Neural progenitor cell (in vitro differentiated cells): ENCODE measurements at regions not wholly inside any gene's neighbourhood (a gene's known extent, or its start where the extent isn't known, plus 50 kb on each side); places are given as distances from the start of the nearest gene placed in this dataset.

Experiments
- DNase-seq: peaks from one replicate; pipeline ENCODE4 v3.0.0-alpha.2; 2016; ENCODE audit warnings: low spot score
- H2AFZ ChIP-seq: fragments of 200-600 bp; sonication (generic); replicated peaks from 2 replicates; pipeline ENCODE4 v1.6.1; 2016; ENCODE audit warnings: antibody characterized with exemption
- H3F3A ChIP-seq: fragments of 200-600 bp; sonication (generic); 2 replicates; pipeline ENCODE4 v1.6.1; 2016; ENCODE audit warnings: antibody characterized with exemption, low read depth
- H3K27ac ChIP-seq: fragments of 200-600 bp; sonication (generic); 2 replicates; pipeline ENCODE4 v1.5.1; 2016; ENCODE audit warnings: mild to moderate bottlenecking
- H3K27me3 ChIP-seq: fragments of 200-600 bp; sonication (generic); 2 replicates; pipeline ENCODE4 v1.6.1; 2016; ENCODE audit warnings: mild to moderate bottlenecking, moderate library complexity
- H3K36me3 ChIP-seq: fragments of 200-600 bp; sonication (generic); 2 replicates; pipeline ENCODE4 v1.5.1; 2016
- H3K4me1 ChIP-seq: fragments of 200-600 bp; sonication (generic); 2 replicates; pipeline ENCODE4 v1.6.1; 2016; ENCODE audit warnings: mixed run types
- H3K4me2 ChIP-seq: fragments of 200-600 bp; sonication (generic); 2 replicates; pipeline ENCODE4 v1.6.1; 2016
- H3K4me3 ChIP-seq: fragments of 200-600 bp; sonication (generic); 2 replicates; pipeline ENCODE4 v1.5.1; 2016
- H3K79me2 ChIP-seq: fragments of 200-600 bp; sonication (generic); 2 replicates; pipeline ENCODE4 v1.6.1; 2016; ENCODE audit warnings: low read depth
- H3K9ac ChIP-seq: fragments of 200-600 bp; sonication (generic); 2 replicates; pipeline ENCODE4 v1.6.1; 2016
- H3K9me3 ChIP-seq: fragments of 200-600 bp; sonication (generic); 2 replicates; pipeline ENCODE4 v1.5.1; 2016; ENCODE audit warnings: low read depth
- H4K20me1 ChIP-seq: fragments of 200-600 bp; sonication (generic); 2 replicates; pipeline ENCODE4 v1.6.1; 2016; ENCODE audit warnings: low read depth
- H3K27ac Mint-ChIP-seq: 3 replicates; pipeline ENCODE4 v1.8.0; 2021; ENCODE audit warnings: mixed read lengths
- H3K27me3 Mint-ChIP-seq: 2 replicates; pipeline ENCODE4 v1.8.0; 2022; ENCODE audit warnings: low read depth, mild to moderate bottlenecking, inconsistent platforms, moderate library complexity, mixed read lengths; ENCODE audit not compliant: insufficient read depth
- H3K36me3 Mint-ChIP-seq: 3 replicates; pipeline ENCODE4 v1.8.0; 2021; ENCODE audit warnings: mixed read lengths
- H3K4me1 Mint-ChIP-seq: 3 replicates; pipeline ENCODE4 v1.8.0; 2021; ENCODE audit warnings: mixed read lengths
- H3K4me3 Mint-ChIP-seq: 3 replicates; pipeline ENCODE4 v1.8.0; 2021; ENCODE audit warnings: mild to moderate bottlenecking, moderate library complexity, mixed read lengths
- H3K9me3 Mint-ChIP-seq: 3 replicates; pipeline ENCODE4 v1.8.0; 2020; ENCODE audit warnings: mixed read lengths
- CTCF ChIP-seq: fragments of 200-600 bp; sonication (generic); IDR thresholded peaks from 2 replicates; pipeline ENCODE4 v1.5.1; 2017; ENCODE audit warnings: antibody characterized with exemption, mild to moderate bottlenecking
- EZH2 ChIP-seq: fragments of 200-600 bp; sonication (generic); IDR thresholded peaks from 2 replicates; pipeline ENCODE4 v1.6.1; 2017; ENCODE audit warnings: antibody characterized with exemption, mild to moderate bottlenecking, moderate library complexity
- EZH2phosphoT487 ChIP-seq: fragments of 200-600 bp; sonication (generic); IDR thresholded peaks from 2 replicates; pipeline ENCODE4 v1.6.1; 2017; ENCODE audit warnings: antibody characterized with exemption

DNA sequence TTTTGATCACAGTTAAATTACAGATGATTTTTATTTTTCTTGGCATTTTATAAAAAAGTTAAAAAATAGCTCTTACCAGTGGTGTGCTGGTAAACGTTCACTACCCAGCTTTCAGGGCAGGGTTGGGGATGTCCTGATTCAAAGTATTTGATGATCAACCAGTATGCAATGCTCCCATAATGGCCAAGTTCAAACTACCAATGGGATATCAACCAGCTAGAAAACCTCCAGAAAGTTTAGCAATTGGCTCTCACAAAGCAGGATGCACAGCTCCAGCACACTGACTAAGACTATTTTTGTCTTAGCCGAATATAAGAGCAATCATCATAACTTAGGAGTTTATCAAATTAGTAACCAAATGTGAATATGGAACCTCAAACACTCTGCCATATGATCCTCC, 108.0 kb upstream of the PDE5A start:
- no peaks in the 10 kb centered on the region for H3K4me1 ChIP-seq
- H3K27ac ChIP-seq = no peak overlapping the region

DNA sequence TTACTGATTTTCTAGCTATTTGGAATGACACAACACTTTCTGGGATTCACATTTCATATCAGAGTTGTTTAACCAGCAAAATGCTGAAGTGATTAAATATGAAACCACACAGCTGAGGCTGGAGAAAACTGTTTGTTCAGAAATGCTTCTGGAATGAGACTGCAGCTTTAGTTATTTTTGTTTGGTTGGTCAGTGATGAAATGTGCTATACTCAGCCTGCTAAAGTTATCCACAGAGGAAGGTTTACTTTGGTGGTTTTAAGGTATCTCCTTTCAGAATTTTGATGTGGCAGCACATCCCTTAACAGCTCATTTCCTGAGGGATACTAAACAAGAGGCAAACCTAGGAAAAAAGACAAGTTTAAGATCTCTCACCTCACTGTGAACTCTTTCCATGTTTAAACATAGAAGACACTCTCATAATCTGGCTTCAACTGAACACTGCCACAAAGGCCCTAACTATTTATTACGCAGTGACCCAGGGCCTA, 106.6 kb upstream of the PDE5A start:
- Histone ChIP-seq H4K20me1 (no peaks in the 10 kb centered on the region), H3K36me3 (no peaks in the 10 kb centered on the region), H3K4me2 (no peak overlapping the region), H3K9ac (no peak overlapping the region), H3K4me1 (no peaks in the 10 kb centered on the region), H3K27me3 (no peaks in the 10 kb centered on the region), H2AFZ (no peak overlapping the region), H3K79me2 (no peaks in the 10 kb centered on the region), H3K9me3 (no peaks in the 10 kb centered on the region), H3K27ac (no peak overlapping the region), H3K4me3 (no peak overlapping the region), H3F3A (no peaks in the 10 kb centered on the region)
- H3K9me3 Mint-ChIP-seq = no peaks in the 10 kb centered on the region
- H3K4me1 Mint-ChIP-seq = peaks cover 8% of the 10 kb centered on the region
- no peak overlapping the region for H3K27ac Mint-ChIP-seq
- peaks cover under 1% of the 10 kb centered on the region for H3K27me3 Mint-ChIP-seq
- TF ChIP-seq EZH2phosphoT487 (no peak), CTCF (no peak), EZH2 (no peak)
- no peaks in the 10 kb centered on the region for H3K36me3 Mint-ChIP-seq
- no peak overlapping the region for H3K4me3 Mint-ChIP-seq
- DNase-seq = no peak

More for the DNA sequence above, 108.0 kb upstream of the PDE5A start:
- H3K4me3 Mint-ChIP-seq = no peak overlapping the region
- H3K36me3 Mint-ChIP-seq = no peaks in the 10 kb centered on the region
- no peaks in the 10 kb centered on the region for H3K9me3 Mint-ChIP-seq
- DNase-seq = no peak
- H3K9ac ChIP-seq = no peak overlapping the region
- H3K4me1 Mint-ChIP-seq = peaks cover 8% of the 10 kb centered on the region
- H3K9me3 ChIP-seq = no peaks in the 10 kb centered on the region
- H3K27me3 Mint-ChIP-seq = peaks cover 2% of the 10 kb centered on the region
- H3K4me2 ChIP-seq = no peak overlapping the region
- no peak overlapping the region for H2AFZ ChIP-seq
- no peak overlapping the region for H3K27ac Mint-ChIP-seq
- H3K36me3 ChIP-seq = no peaks in the 10 kb centered on the region
- H3K79me2 ChIP-seq = no peaks in the 10 kb centered on the region
- TF ChIP-seq CTCF = no peak
- TF ChIP-seq EZH2phosphoT487 = no peak
- TF ChIP-seq EZH2 = no peak
- H3F3A ChIP-seq = no peaks in the 10 kb centered on the region
- H3K4me3 ChIP-seq = no peak overlapping the region
- no peaks in the 10 kb centered on the region for H4K20me1 ChIP-seq
- H3K27me3 ChIP-seq = no peaks in the 10 kb centered on the region

- Mint-ChIP-seq H3K27ac (no peak overlapping the region), H3K27me3 (no peaks in the 10 kb centered on the region), H3K4me3 (no peak overlapping the region), H3K36me3 (no peaks in the 10 kb centered on the region), H3K4me1 (no peaks in the 10 kb centered on the region), H3K9me3 (peaks cover 5% of the 10 kb centered on the region)
- Histone ChIP-seq H3K9ac (no peak overlapping the region), H2AFZ (no peak overlapping the region), H3K27me3 (no peaks in the 10 kb centered on the region), H3F3A (no peaks in the 10 kb centered on the region), H3K9me3 (no peaks in the 10 kb centered on the region), H3K79me2 (no peaks in the 10 kb centered on the region), H3K27ac (no peak overlapping the region), H3K4me1 (no peaks in the 10 kb centered on the region), H3K4me2 (no peak overlapping the region), H3K4me3 (no peak overlapping the region), H4K20me1 (no peaks in the 10 kb centered on the region), H3K36me3 (no peaks in the 10 kb centered on the region)
- no peak for DNase-seq
- TF ChIP-seq EZH2phosphoT487 (no peak), EZH2 (no peak), CTCF (no peak)
Observed at GRCh38 chr4:119733431-119733830, 104.8 kb upstream of the PDE5A start.
